ENCODE measurements at regions not wholly inside any gene's neighbourhood (a gene's known extent, or its start where the extent isn't known, plus 50 kb on each side); places are given as distances from the start of the nearest gene placed in this dataset.

GRCh38 chr5:121108725-121109124 lies 644.6 kb downstream of the PRR16 start:
- TF ChIP-seq CTCF (IDR thresholded peaks at IDR 0.05) (no peak), EP300 (IDR thresholded peaks at IDR 0.05; ENCODE audit: low read depth) (no peak), POLR2AphosphoS5 (IDR thresholded peaks at IDR 0.05) (no peak), POLR2A (IDR thresholded peaks at IDR 0.05) (no peak)

Measured in transverse colon (tissue), 4 donors.